ENCODE measurements at regions not wholly inside any gene's neighbourhood (a gene's known extent, or its start where the extent isn't known, plus 50 kb on each side); places are given as distances from the start of the nearest gene placed in this dataset.

DNA sequence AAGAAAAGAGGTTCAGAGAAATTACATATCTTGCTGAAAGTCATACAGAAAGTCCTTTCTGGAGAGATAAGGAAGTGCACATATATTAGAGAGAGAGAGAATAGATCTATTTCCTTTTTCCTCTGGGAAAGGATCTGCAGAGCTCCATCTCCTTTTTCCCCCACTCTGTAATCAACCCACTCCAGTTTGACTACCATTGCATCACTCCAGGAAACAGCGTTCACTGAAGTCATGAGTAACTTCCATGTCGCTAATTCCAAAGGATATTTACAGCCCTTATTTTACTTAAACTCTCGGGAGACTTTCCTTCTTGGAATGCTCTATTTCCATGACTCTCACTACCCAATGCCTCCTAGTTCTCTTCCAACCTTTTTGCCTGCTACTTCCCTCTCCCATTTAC is 72.5 kb upstream of the PARP11 start:
- Mint-ChIP-seq H3K36me3 (ENCODE audit: low read depth) (no peaks in the 10 kb centered on the region), H3K27me3 (ENCODE audit: insufficient read depth, low read depth, poor library complexity) (peaks cover 10% of the 10 kb centered on the region), H3K4me3 (no peak overlapping the region), H3K4me1 (peaks cover 29% of the 10 kb centered on the region), H3K9me3 (peaks cover 2% of the 10 kb centered on the region; the same call in 1 of the 3 replicates), H3K27ac (no peak overlapping the region)
- Histone ChIP-seq H3K4me2 (peak overlapping the region; percentile 30), H3K27ac (ENCODE audit: low read depth) (no peak overlapping the region), H3K9me2 (ENCODE audit: insufficient read depth) (peaks cover 4% of the 10 kb centered on the region; the same call in 1 of the 2 replicates), H2AFZ (no peak overlapping the region), H3K4me1 (ENCODE audit: insufficient read depth) (peaks cover 28% of the 10 kb centered on the region), H3F3A (replicated peaks; ENCODE audit: low read depth) (0 out of 2 replicates have a peak, but pooled peaks cover 3% of the 10 kb centered on the region), H3K79me2 (replicated peaks; ENCODE audit: insufficient read depth) (no peaks in the 10 kb centered on the region), H3K4me3 (no peak overlapping the region), H3K27me3 (ENCODE audit: insufficient read depth) (peaks cover 36% of the 10 kb centered on the region), H3K36me3 (ENCODE audit: insufficient read depth) (no peaks in the 10 kb centered on the region), H4K20me1 (replicated peaks; ENCODE audit: insufficient read depth) (no peaks in the 10 kb centered on the region)
- no peak for ATAC-seq
- DNase-seq (ENCODE audit: low spot score): no peak
- no peak for TF ChIP-seq JUNB (IDR thresholded peaks at IDR 0.05; ENCODE audit: unreplicated experiment)
- TF ChIP-seq EZH2 (IDR thresholded peaks at IDR 0.05; ENCODE audit: low read depth, unreplicated experiment): no peak
- TF ChIP-seq, protein P1, sequence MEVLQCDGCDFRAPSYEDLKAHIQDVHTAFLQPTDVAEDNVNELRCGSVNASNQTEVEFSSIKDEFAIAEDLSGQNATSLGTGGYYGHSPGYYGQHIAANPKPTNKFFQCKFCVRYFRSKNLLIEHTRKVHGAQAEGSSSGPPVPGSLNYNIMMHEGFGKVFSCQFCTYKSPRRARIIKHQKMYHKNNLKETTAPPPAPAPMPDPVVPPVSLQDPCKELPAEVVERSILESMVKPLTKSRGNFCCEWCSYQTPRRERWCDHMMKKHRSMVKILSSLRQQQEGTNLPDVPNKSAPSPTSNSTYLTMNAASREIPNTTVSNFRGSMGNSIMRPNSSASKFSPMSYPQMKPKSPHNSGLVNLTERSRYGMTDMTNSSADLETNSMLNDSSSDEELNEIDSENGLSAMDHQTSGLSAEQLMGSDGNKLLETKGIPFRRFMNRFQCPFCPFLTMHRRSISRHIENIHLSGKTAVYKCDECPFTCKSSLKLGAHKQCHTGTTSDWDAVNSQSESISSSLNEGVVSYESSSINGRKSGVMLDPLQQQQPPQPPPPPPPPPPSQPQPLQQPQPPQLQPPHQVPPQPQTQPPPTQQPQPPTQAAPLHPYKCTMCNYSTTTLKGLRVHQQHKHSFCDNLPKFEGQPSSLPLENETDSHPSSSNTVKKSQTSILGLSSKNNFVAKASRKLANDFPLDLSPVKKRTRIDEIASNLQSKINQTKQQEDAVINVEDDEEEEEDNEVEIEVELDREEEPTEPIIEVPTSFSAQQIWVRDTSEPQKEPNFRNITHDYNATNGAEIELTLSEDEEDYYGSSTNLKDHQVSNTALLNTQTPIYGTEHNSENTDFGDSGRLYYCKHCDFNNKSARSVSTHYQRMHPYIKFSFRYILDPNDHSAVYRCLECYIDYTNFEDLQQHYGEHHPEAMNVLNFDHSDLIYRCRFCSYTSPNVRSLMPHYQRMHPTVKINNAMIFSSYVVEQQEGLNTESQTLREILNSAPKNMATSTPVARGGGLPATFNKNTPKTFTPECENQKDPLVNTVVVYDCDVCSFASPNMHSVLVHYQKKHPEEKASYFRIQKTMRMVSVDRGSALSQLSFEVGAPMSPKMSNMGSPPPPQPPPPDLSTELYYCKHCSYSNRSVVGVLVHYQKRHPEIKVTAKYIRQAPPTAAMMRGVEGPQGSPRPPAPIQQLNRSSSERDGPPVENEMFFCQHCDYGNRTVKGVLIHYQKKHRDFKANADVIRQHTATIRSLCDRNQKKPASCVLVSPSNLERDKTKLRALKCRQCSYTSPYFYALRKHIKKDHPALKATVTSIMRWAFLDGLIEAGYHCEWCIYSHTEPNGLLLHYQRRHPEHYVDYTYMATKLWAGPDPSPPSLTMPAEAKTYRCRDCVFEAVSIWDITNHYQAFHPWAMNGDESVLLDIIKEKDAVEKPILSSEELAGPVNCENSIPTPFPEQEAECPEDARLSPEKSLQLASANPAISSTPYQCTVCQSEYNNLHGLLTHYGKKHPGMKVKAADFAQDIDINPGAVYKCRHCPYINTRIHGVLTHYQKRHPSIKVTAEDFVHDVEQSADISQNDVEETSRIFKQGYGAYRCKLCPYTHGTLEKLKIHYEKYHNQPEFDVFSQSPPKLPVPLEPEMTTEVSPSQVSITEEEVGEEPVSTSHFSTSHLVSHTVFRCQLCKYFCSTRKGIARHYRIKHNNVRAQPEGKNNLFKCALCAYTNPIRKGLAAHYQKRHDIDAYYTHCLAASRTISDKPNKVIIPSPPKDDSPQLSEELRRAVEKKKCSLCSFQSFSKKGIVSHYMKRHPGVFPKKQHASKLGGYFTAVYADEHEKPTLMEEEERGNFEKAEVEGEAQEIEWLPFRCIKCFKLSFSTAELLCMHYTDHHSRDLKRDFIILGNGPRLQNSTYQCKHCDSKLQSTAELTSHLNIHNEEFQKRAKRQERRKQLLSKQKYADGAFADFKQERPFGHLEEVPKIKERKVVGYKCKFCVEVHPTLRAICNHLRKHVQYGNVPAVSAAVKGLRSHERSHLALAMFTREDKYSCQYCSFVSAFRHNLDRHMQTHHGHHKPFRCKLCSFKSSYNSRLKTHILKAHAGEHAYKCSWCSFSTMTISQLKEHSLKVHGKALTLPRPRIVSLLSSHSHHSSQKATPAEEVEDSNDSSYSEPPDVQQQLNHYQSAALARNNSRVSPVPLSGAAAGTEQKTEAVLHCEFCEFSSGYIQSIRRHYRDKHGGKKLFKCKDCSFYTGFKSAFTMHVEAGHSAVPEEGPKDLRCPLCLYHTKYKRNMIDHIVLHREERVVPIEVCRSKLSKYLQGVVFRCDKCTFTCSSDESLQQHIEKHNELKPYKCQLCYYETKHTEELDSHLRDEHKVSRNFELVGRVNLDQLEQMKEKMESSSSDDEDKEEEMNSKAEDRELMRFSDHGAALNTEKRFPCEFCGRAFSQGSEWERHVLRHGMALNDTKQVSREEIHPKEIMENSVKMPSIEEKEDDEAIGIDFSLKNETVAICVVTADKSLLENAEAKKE (CRISPR knock-in tag; IDR thresholded peaks at IDR 0.05): no peak
- no peak for TF ChIP-seq ZNF331 (CRISPR knock-in tag; IDR thresholded peaks at IDR 0.05; ENCODE audit: low read depth)
- TF ChIP-seq ZNF114 (CRISPR knock-in tag; IDR thresholded peaks at IDR 0.05): no peak
- TF ChIP-seq EZH2phosphoT487 (IDR thresholded peaks at IDR 0.05; ENCODE audit: unreplicated experiment): no peak
- TF ChIP-seq POLR2AphosphoS5 (IDR thresholded peaks at IDR 0.05; ENCODE audit: low read depth): no peak
- TF ChIP-seq STAT1 (IDR thresholded peaks at IDR 0.05; ENCODE audit: unreplicated experiment): no peak
- TF ChIP-seq NANOG (IDR thresholded peaks at IDR 0.05; ENCODE audit: borderline replicate concordance): no peak
- TF ChIP-seq, protein P2, sequence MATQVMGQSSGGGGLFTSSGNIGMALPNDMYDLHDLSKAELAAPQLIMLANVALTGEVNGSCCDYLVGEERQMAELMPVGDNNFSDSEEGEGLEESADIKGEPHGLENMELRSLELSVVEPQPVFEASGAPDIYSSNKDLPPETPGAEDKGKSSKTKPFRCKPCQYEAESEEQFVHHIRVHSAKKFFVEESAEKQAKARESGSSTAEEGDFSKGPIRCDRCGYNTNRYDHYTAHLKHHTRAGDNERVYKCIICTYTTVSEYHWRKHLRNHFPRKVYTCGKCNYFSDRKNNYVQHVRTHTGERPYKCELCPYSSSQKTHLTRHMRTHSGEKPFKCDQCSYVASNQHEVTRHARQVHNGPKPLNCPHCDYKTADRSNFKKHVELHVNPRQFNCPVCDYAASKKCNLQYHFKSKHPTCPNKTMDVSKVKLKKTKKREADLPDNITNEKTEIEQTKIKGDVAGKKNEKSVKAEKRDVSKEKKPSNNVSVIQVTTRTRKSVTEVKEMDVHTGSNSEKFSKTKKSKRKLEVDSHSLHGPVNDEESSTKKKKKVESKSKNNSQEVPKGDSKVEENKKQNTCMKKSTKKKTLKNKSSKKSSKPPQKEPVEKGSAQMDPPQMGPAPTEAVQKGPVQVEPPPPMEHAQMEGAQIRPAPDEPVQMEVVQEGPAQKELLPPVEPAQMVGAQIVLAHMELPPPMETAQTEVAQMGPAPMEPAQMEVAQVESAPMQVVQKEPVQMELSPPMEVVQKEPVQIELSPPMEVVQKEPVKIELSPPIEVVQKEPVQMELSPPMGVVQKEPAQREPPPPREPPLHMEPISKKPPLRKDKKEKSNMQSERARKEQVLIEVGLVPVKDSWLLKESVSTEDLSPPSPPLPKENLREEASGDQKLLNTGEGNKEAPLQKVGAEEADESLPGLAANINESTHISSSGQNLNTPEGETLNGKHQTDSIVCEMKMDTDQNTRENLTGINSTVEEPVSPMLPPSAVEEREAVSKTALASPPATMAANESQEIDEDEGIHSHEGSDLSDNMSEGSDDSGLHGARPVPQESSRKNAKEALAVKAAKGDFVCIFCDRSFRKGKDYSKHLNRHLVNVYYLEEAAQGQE (IDR thresholded peaks at IDR 0.05; ENCODE audit: unreplicated experiment): no peak
- no peak for TF ChIP-seq CREB1 (CRISPR knock-in tag; IDR thresholded peaks at IDR 0.05; ENCODE audit: low read depth)
- TF ChIP-seq, protein P3, sequence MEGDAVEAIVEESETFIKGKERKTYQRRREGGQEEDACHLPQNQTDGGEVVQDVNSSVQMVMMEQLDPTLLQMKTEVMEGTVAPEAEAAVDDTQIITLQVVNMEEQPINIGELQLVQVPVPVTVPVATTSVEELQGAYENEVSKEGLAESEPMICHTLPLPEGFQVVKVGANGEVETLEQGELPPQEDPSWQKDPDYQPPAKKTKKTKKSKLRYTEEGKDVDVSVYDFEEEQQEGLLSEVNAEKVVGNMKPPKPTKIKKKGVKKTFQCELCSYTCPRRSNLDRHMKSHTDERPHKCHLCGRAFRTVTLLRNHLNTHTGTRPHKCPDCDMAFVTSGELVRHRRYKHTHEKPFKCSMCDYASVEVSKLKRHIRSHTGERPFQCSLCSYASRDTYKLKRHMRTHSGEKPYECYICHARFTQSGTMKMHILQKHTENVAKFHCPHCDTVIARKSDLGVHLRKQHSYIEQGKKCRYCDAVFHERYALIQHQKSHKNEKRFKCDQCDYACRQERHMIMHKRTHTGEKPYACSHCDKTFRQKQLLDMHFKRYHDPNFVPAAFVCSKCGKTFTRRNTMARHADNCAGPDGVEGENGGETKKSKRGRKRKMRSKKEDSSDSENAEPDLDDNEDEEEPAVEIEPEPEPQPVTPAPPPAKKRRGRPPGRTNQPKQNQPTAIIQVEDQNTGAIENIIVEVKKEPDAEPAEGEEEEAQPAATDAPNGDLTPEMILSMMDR (conservative IDR thresholded peaks at IDR 0.05; ENCODE audit: low read depth in 2 of 2): no peak
- TF ChIP-seq, protein P4, sequence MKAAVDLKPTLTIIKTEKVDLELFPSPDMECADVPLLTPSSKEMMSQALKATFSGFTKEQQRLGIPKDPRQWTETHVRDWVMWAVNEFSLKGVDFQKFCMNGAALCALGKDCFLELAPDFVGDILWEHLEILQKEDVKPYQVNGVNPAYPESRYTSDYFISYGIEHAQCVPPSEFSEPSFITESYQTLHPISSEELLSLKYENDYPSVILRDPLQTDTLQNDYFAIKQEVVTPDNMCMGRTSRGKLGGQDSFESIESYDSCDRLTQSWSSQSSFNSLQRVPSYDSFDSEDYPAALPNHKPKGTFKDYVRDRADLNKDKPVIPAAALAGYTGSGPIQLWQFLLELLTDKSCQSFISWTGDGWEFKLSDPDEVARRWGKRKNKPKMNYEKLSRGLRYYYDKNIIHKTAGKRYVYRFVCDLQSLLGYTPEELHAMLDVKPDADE (IDR thresholded peaks at IDR 0.05): no peak

All from GM23338 (cell line).